Panc1 (cell line): ENCODE measurements at regions not wholly inside any gene's neighbourhood (a gene's known extent, or its start where the extent isn't known, plus 50 kb on each side); places are given as distances from the start of the nearest gene placed in this dataset.

Experiments used
- ATAC-seq: fragments of 200-7000 bp; cut with Tn5 transposase; 2 replicates; pipeline ENCODE4 v1.9.1; 2020; ENCODE audit warnings: mild to moderate bottlenecking, moderate library complexity
- BruUV-seq: library from RNA; stranded (reverse); fragments of 400-500 nt; replicated peaks from 2 replicates; lab custom pipeline; 2021; lab: Mats Ljungman, UMichigan
- CTCF ChIA-PET: fragments of 300-600 bp; sonication (Branson Sonifier 250); formaldehyde crosslinking; loops from one replicate; lab custom pipeline; 2022; ENCODE audit warnings: antibody characterized with exemption; lab: Charles Lee
- POLR2A ChIA-PET: fragments of 300-600 bp; sonication (Branson Sonifier 250); formaldehyde crosslinking; loops from one replicate; lab custom pipeline; 2022; ENCODE audit warnings: antibody characterized with exemption; lab: Charles Lee
- DNase-seq: peaks from one replicate; pipeline ENCODE4 v3.0.0-alpha.2; 2010; ENCODE audit warnings: low read depth, low spot score
- H3K27ac ChIP-seq: 2 replicates; pipeline ENCODE4 v1.5.1; 2011; ENCODE audit warnings: mild to moderate bottlenecking, low read length, inconsistent platforms
- H3K27me3 ChIP-seq: fragments of 200-500 bp; sonication (Bioruptor generic); 2 replicates; pipeline ENCODE4 v1.6.0; 2014; ENCODE audit warnings: low read length, inconsistent platforms; ENCODE audit not compliant: control insufficient read depth, insufficient read depth
- H3K36me3 ChIP-seq: fragments of 200-500 bp; sonication (Bioruptor generic); 2 replicates; pipeline ENCODE4 v1.5.1; 2014; ENCODE audit warnings: inconsistent platforms, mild to moderate bottlenecking, low read length, moderate library complexity; ENCODE audit not compliant: control insufficient read depth, insufficient read depth
- H3K4me1 ChIP-seq: 2 replicates; pipeline ENCODE4 v1.5.1; 2011; ENCODE audit warnings: inconsistent platforms, mild to moderate bottlenecking, low read length, moderate library complexity; ENCODE audit not compliant: control insufficient read depth, insufficient read depth
- H3K4me3 ChIP-seq, 2 experiments: 2 replicates each; pipeline ENCODE4 v1.5.1; 2011 to 2012; ENCODE audit warnings: low read depth in 2 of 2, low read length in 2 of 2, mild to moderate bottlenecking in 2 of 2, inconsistent platforms in 1 of 2, moderate library complexity in 1 of 2
- H3K9me3 ChIP-seq: fragments of 200-500 bp; sonication (Bioruptor generic); 2 replicates; pipeline ENCODE4 v1.5.1; 2014; ENCODE audit warnings: low read depth, mild to moderate bottlenecking, inconsistent platforms, low read length, moderate library complexity; ENCODE audit not compliant: control insufficient read depth, insufficient read depth
- CTCF ChIP-seq: fragments of 450-650 bp; IDR thresholded peaks from 2 replicates; pipeline ENCODE4 v1.5.1; 2017; ENCODE audit warnings: mild to moderate bottlenecking
- POLR2AphosphoS5 ChIP-seq: IDR thresholded peaks from 2 replicates; pipeline ENCODE4 v1.6.1; 2012; ENCODE audit warnings: mild to moderate bottlenecking, low read depth, low read length, moderate library complexity
- REST ChIP-seq, 2 experiments: IDR thresholded peaks; 2 replicates each; pipeline ENCODE4 v1.6.1; 2011 to 2012; ENCODE audit warnings: low read depth in 2 of 2, control low read depth in 1 of 2, low read length in 1 of 2, mild to moderate bottlenecking in 1 of 2, moderate library complexity in 1 of 2; ENCODE audit not compliant: insufficient read depth in 1 of 2
- SIN3A ChIP-seq: IDR thresholded peaks from 2 replicates; pipeline ENCODE4 v1.6.1; 2012; ENCODE audit warnings: low read depth, mild to moderate bottlenecking, low read length, moderate library complexity, borderline replicate concordance; ENCODE audit not compliant: insufficient read depth
- TCF7L2 ChIP-seq: IDR thresholded peaks from 2 replicates; pipeline ENCODE4 v1.6.1; 2011; ENCODE audit warnings: mild to moderate bottlenecking, low read depth, low read length, inconsistent platforms
- in situ Hi-C: cut with HindIII; loops from 2 replicates; pipeline ENCODE4 v1.10.0; 2016; ENCODE audit warnings: low sequenced_read_pairs, low pct_unique_long_range_greater_than_20kb
- intact Hi-C: fragments of 100-400 bp; cut with micrococcal nuclease; formaldehyde crosslinking; loops from one replicate; pipeline ENCODE4 v1.10.0; 2022; ENCODE audit not compliant: unreplicated experiment

GRCh38 chr3:150256318-150256717 lies 151.8 kb upstream of the TSC22D2 start:
- no peaks in the 10 kb centered on the region for H3K36me3 ChIP-seq
- H3K4me3 ChIP-seq, result no peak overlapping the region
- BruUV-seq, result no TSS peak
- peaks cover 16% of the 10 kb centered on the region for H3K4me1 ChIP-seq
- ATAC-seq, result no peak
- CTCF ChIA-PET, result no interaction called here
- no peaks in the 10 kb centered on the region for H3K9me3 ChIP-seq
- TF ChIP-seq TCF7L2 (no peak), REST (IDR thresholded peaks at IDR 0.05; ENCODE audit: insufficient read depth in 1 of 2, low read depth in 2 of 2, low read length in 1 of 2) (no peak), POLR2AphosphoS5 (no peak), CTCF (no peak)
- no peaks in the 10 kb centered on the region for H3K27me3 ChIP-seq
- no peak for DNase-seq
- in situ Hi-C loops, result no loop called here
- no peak overlapping the region for H3K27ac ChIP-seq
- intact Hi-C loops, result no loop called here
- POLR2A ChIA-PET, result no interaction called here

GRCh38 chr3:150255826-150256225 lies 152.3 kb upstream of the TSC22D2 start:
- in situ Hi-C loops, result no loop called here
- POLR2A ChIA-PET, result no interaction called here
- intact Hi-C loops, result no loop called here

More at GRCh38 chr3:150255826-150256225, 152.3 kb upstream of the TSC22D2 start:
- no peaks in the 10 kb centered on the region for H3K9me3 ChIP-seq
- H3K4me1 ChIP-seq, result peaks cover 19% of the 10 kb centered on the region
- H3K27me3 ChIP-seq, result no peaks in the 10 kb centered on the region
- DNase-seq, result no peak
- no peak overlapping the region; the same call in 1 of the 2 replicates for H3K27ac ChIP-seq
- TF ChIP-seq REST (IDR thresholded peaks at IDR 0.05; ENCODE audit: insufficient read depth in 1 of 2, low read depth in 2 of 2, low read length in 1 of 2) (no peak), CTCF (no peak), SIN3A (no peak), POLR2AphosphoS5 (no peak), TCF7L2 (no peak)
- CTCF ChIA-PET, result no interaction called here
- H3K4me3 ChIP-seq, result no peak overlapping the region
- BruUV-seq, result no TSS peak
- no peak for ATAC-seq
- H3K36me3 ChIP-seq, result no peaks in the 10 kb centered on the region
